Endothelial cell of umbilical vein (primary cell): ENCODE measurements at regions not wholly inside any gene's neighbourhood (a gene's known extent, or its start where the extent isn't known, plus 50 kb on each side); places are given as distances from the start of the nearest gene placed in this dataset.

Source experiments
- BruUV-seq: library from RNA; stranded (reverse); fragments of 400-500 nt; replicated peaks from 2 replicates; lab custom pipeline; 2021; lab: Mats Ljungman, UMichigan
- CTCF ChIA-PET: fragments of 300-600, 350-600 bp; sonication (Branson Sonifier 250); formaldehyde crosslinking; loops from one replicate; lab custom pipeline; 2021; ENCODE audit warnings: antibody characterized with exemption, inconsistent platforms; lab: Charles Lee
- POLR2A ChIA-PET: fragments of 300-600, 350-600 bp; sonication (Branson Sonifier 250); formaldehyde crosslinking; loops from one replicate; lab custom pipeline; 2021; ENCODE audit warnings: antibody characterized with exemption, inconsistent platforms; lab: Charles Lee
- DNase-seq: peaks from one replicate; pipeline ENCODE4 v3.0.0-alpha.2; 2011; ENCODE audit warnings: low read depth, low spot score
- FAIRE-seq: peaks from 2 replicates; lab custom pipeline; 2011; peaks lifted over from hg19 to GRCh38; lab: Jason Lieb, UNC
- H2AFZ ChIP-seq: 2 replicates; pipeline ENCODE4 v1.6.0; 2012; ENCODE audit warnings: low read depth, low read length, control low read depth, inconsistent platforms
- H3K27ac ChIP-seq: 2 replicates; pipeline ENCODE4 v1.5.1; 2011; ENCODE audit warnings: low read depth, mild to moderate bottlenecking, control low read depth, low read length, moderate library complexity; ENCODE audit not compliant: insufficient read depth
- H3K27me3 ChIP-seq, 2 experiments: 2 replicates each; pipeline versions ENCODE4 v1.6.0 to v1.6.1; 2011; ENCODE audit warnings: low read length in 2 of 2, mixed read lengths in 1 of 2; ENCODE audit not compliant: control insufficient read depth in 2 of 2, insufficient read depth in 2 of 2
- H3K36me3 ChIP-seq, 2 experiments: 2 replicates in 1 of 2; 3 replicates in 1 of 2; pipeline ENCODE4 v1.5.1; 2011; ENCODE audit warnings: low read length in 2 of 2, mild to moderate bottlenecking in 1 of 2, moderate library complexity in 1 of 2; ENCODE audit not compliant: control insufficient read depth in 2 of 2, insufficient read depth in 2 of 2; ENCODE audit errors: extremely low read depth in 1 of 2
- H3K4me1 ChIP-seq: 3 replicates; pipeline ENCODE4 v1.5.1; 2011; ENCODE audit warnings: mild to moderate bottlenecking, low read length; ENCODE audit not compliant: control insufficient read depth, insufficient read depth; ENCODE audit errors: extremely low read depth
- H3K4me2 ChIP-seq: 2 replicates; pipeline ENCODE4 v1.6.1; 2011; ENCODE audit warnings: low read length, control low read depth, mixed read lengths; ENCODE audit not compliant: insufficient read depth
- H3K4me3 ChIP-seq, 3 experiments: fragments of 200-600 bp in 1 of 3; sonication (generic), shearing (Covaris generic) in 1 of 3; replicated peaks in 1 of 3; 2 replicates each; pipeline ENCODE4 v1.5.1; 2011 to 2016; ENCODE audit warnings: control low read depth in 3 of 3, low read length in 3 of 3, mild to moderate bottlenecking in 2 of 3, inconsistent platforms in 1 of 3, low read depth in 1 of 3, moderate library complexity in 1 of 3; ENCODE audit not compliant: insufficient read depth in 1 of 3
- H3K79me2 ChIP-seq: 2 replicates; pipeline ENCODE4 v1.6.0; 2012; ENCODE audit warnings: low read length, inconsistent platforms; ENCODE audit not compliant: control insufficient read depth, insufficient read depth
- H3K9ac ChIP-seq: replicated peaks from 2 replicates; pipeline ENCODE3; 2011; ENCODE audit warnings: low read length, control low read depth; ENCODE audit not compliant: insufficient read depth; ENCODE audit errors: extremely low read depth
- H3K9me1 ChIP-seq: replicated peaks from 3 replicates; pipeline ENCODE4 v1.6.0; 2011; ENCODE audit warnings: mild to moderate bottlenecking, low read length; ENCODE audit not compliant: control insufficient read depth, insufficient read depth; ENCODE audit errors: extremely low read depth
- H3K9me3 ChIP-seq: replicated peaks from 2 replicates; pipeline ENCODE4 v1.5.1; 2012; ENCODE audit warnings: low read length, inconsistent platforms; ENCODE audit not compliant: control insufficient read depth, insufficient read depth
- H4K20me1 ChIP-seq: replicated peaks from 2 replicates; pipeline ENCODE3; 2011; ENCODE audit warnings: mild to moderate bottlenecking, low read length; ENCODE audit not compliant: control insufficient read depth, insufficient read depth; ENCODE audit errors: extremely low read depth
- EZH2 ChIP-seq: IDR thresholded peaks from 2 replicates; pipeline ENCODE4 v1.6.1; 2012; ENCODE audit warnings: borderline replicate concordance, low read depth, mild to moderate bottlenecking, moderate library complexity, low read length, inconsistent platforms; ENCODE audit not compliant: severe bottlenecking
- FOS ChIP-seq: IDR thresholded peaks from 2 replicates; pipeline ENCODE4 v1.6.1; 2011; ENCODE audit warnings: mild to moderate bottlenecking, low read length, moderate library complexity, borderline replicate concordance; ENCODE audit not compliant: insufficient read depth
- GATA2 ChIP-seq: IDR thresholded peaks from 2 replicates; pipeline ENCODE4 v1.7.0; 2011; ENCODE audit warnings: low read depth, mild to moderate bottlenecking, moderate library complexity, mixed read lengths, low read length; ENCODE audit not compliant: insufficient read length, insufficient read depth
- JUN ChIP-seq: IDR thresholded peaks from 2 replicates; pipeline ENCODE4 v1.6.1; 2011; ENCODE audit warnings: borderline replicate concordance, low read depth; ENCODE audit not compliant: insufficient read length, insufficient read depth
- MAX ChIP-seq: IDR thresholded peaks from 2 replicates; pipeline ENCODE4 v1.6.1; 2011; ENCODE audit not compliant: insufficient read depth, insufficient read length
- MYC ChIP-seq: IDR thresholded peaks from one replicate; pipeline ENCODE4 v1.6.1; 2011; ENCODE audit warnings: mild to moderate bottlenecking, low read depth, low read length
- POLR2A ChIP-seq: IDR thresholded peaks from 2 replicates; pipeline ENCODE4 v1.6.1; 2012; ENCODE audit warnings: low read depth, mild to moderate bottlenecking, control low read depth, low read length
- POLR2AphosphoS5 ChIP-seq: IDR thresholded peaks from 2 replicates; pipeline ENCODE4 v1.6.1; 2012; ENCODE audit warnings: low read depth, mild to moderate bottlenecking, control low read depth, low read length, moderate library complexity; ENCODE audit not compliant: insufficient read depth
- dilution Hi-C: fragments of 300-500 bp; cut with MboI; formaldehyde crosslinking; loops from one replicate; pipeline ENCODE4 v1.15.0; 2019; ENCODE audit warnings: low sequenced_read_pairs; ENCODE audit not compliant: extremely low pct_ligation_motif_present
- intact Hi-C: fragments of 100-400 bp; cut with micrococcal nuclease; formaldehyde crosslinking; loops from one replicate; pipeline ENCODE4 v1.10.0; 2022
- TF ChIP-seq, protein P1 (sequence below), 2 donors: IDR thresholded peaks; 1 replicate in 1 of 2; 2 replicates in 1 of 2; pipeline ENCODE4 v1.5.1; 2011; ENCODE audit warnings: low read length in 2 of 2, mild to moderate bottlenecking in 2 of 2, moderate library complexity in 2 of 2, control low read depth in 1 of 2, inconsistent platforms in 1 of 2, low read depth in 1 of 2; ENCODE audit not compliant: insufficient read depth in 1 of 2; ENCODE audit errors: extremely low read depth in 1 of 2

DNA sequence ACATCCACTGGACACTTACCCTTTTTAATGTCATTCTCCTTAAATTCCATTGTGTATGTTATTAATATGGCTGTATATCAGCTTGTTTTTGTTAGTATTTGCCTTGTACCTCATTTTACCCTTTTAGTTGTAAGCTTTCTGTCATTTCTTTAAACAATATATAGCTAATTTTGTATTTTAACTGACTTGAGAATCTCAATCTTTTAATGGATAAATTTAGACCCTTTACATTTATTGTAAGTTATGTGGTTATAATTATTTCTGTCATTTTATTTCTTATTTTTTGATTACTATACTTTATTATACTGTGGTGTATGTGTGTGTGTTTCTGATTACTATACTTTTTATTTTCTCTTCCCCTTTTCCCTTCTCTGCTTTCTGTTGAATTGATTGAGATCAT is 159.0 kb upstream of the LHX5 start:
- Histone ChIP-seq H3K9ac (no peak overlapping the region), H3K4me1 (no peaks in the 10 kb centered on the region), H4K20me1 (no peaks in the 10 kb centered on the region), H3K9me1 (no peaks in the 10 kb centered on the region), H2AFZ (no peak overlapping the region), H3K4me3 (no peak overlapping the region), H3K4me2 (no peak overlapping the region), H3K27ac (no peak overlapping the region), H3K9me3 (no peaks in the 10 kb centered on the region), H3K27me3 (no peaks in the 10 kb centered on the region), H3K36me3 (no peaks in the 10 kb centered on the region), H3K79me2 (no peaks in the 10 kb centered on the region)
- intact Hi-C loops (no loop called here), dilution Hi-C loops (no loop called here)
- CTCF ChIA-PET, result no interaction called here
- FAIRE-seq (no peak), DNase-seq (no peak)
- TF ChIP-seq, protein P1, sequence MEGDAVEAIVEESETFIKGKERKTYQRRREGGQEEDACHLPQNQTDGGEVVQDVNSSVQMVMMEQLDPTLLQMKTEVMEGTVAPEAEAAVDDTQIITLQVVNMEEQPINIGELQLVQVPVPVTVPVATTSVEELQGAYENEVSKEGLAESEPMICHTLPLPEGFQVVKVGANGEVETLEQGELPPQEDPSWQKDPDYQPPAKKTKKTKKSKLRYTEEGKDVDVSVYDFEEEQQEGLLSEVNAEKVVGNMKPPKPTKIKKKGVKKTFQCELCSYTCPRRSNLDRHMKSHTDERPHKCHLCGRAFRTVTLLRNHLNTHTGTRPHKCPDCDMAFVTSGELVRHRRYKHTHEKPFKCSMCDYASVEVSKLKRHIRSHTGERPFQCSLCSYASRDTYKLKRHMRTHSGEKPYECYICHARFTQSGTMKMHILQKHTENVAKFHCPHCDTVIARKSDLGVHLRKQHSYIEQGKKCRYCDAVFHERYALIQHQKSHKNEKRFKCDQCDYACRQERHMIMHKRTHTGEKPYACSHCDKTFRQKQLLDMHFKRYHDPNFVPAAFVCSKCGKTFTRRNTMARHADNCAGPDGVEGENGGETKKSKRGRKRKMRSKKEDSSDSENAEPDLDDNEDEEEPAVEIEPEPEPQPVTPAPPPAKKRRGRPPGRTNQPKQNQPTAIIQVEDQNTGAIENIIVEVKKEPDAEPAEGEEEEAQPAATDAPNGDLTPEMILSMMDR (IDR thresholded peaks at IDR 0.05; ENCODE audit: extremely low read depth in 1 of 2, insufficient read depth in 1 of 2, low read depth in 1 of 2, low read length in 2 of 2), result no peak
- TF ChIP-seq MYC (no peak), GATA2 (no peak), MAX (no peak), POLR2A (no peak), JUN (no peak), FOS (no peak), EZH2 (no peak), POLR2AphosphoS5 (no peak)
- no TSS peak for BruUV-seq
- POLR2A ChIA-PET, result no interaction called here
